ENCODE measurements at regions not wholly inside any gene's neighbourhood (a gene's known extent, or its start where the extent isn't known, plus 50 kb on each side); places are given as distances from the start of the nearest gene placed in this dataset.
"Not testable (repeated sequence)": the region's sequence is repeated elsewhere in the genome, so short reads cannot be mapped to it uniquely, and the experiment has no call there.

DNA sequence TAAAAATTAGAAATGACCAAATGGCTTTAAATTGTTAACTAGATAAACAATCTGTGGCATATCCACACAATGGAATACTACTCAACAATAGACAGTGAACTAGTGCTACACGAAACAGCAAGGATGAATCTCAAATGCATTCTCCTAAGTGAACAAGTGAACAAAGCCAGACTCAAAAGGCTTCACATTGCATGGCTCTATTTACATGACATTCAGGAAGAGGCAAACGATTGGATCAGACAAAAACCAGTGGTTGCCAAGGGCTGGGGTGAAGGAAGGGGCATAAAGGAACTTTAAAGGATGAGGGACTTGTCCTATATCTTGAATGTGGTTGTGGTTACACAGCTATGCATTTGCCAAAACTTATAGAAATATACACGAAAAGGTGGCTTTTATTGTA is 184.3 kb downstream of the RPIA start:
- POLR2A ChIA-PET = no interaction called here
- CTCF ChIA-PET = interaction anchor here (0.9 to 4.9 kb wide), 5 partner anchors 8 to 135 kb away, joined by 3 to 52 read pairs (median 3); no protein-coding TSS in a partner anchor
- no peak for TF ChIP-seq CTCF (IDR thresholded peaks at IDR 0.05; ENCODE audit: insufficient read depth, low read length, missing control alignments)
- no peak overlapping the region for H3K4me3 ChIP-seq (ENCODE audit: low read depth, low read length)
- DNase-seq (ENCODE audit: low read depth, low spot score) = no peak

DNA sequence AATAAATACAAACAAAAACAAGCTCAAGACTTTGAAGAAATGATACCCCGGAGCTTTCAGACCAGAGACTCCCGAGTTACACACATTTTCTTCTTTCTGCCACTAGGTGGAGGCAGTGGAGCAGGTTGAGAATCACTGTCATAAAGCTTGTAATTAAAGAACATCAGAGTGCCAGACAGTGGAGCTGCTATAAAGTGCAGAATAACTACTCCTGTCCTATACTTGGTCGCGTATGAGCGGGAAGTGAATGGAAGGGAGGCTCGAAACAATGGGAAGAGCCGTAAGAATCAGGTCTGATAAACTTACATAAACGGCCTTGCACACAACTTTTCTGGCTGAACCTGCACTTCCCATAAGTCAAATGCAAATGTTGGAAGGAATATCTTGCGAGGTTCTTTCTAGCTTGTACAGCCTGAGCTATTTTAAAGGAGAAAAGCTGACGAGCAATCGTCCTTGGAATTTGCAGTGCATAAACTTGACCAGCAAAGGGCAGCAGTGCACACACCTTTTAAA is 189.0 kb downstream of the RPIA start:
- TF ChIP-seq CTCF (IDR thresholded peaks at IDR 0.05; ENCODE audit: insufficient read depth, low read length, missing control alignments) = peak; percentile 72
- DNase-seq (ENCODE audit: low read depth, low spot score) = no peak
- ChIA-PET CTCF (interaction anchor here (0.6 to 3.6 kb wide), 26 partner anchors 9 to 272 kb away, joined by 3 to 40 read pairs (median 4); no protein-coding TSS in a partner anchor), POLR2A (no interaction called here)
- H3K4me3 ChIP-seq (ENCODE audit: low read depth, low read length) = no peak overlapping the region

DNA sequence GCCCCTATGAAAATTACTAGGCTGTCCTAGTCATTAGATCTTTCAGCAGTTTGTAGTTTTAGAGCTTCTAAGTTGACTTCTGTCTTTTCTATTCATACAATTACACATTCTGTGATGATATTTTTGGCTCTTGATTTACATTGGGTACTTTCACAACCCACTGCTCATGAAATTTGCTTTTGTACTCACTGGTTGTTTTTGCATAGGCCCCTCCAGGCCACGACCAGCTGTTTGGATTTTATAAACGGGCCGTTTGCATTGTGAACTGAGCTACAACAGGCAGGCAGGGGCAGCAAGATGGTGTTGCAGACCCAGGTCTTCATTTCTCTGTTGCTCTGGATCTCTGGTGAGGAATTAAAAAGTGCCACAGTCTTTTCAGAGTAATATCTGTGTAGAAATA is 193.8 kb downstream of the RPIA start:
- no peak for DNase-seq (ENCODE audit: low read depth, low spot score)
- CTCF ChIA-PET = interaction anchor here (2.5 kb wide), 1 partner anchor 10 kb away, joined by 11 read pairs; no protein-coding TSS in a partner anchor
- H3K4me3 ChIP-seq (ENCODE audit: low read depth, low read length) = no peak overlapping the region
- POLR2A ChIA-PET = no interaction called here
- no peak for TF ChIP-seq CTCF (IDR thresholded peaks at IDR 0.05; ENCODE audit: insufficient read depth, low read length, missing control alignments)

DNA sequence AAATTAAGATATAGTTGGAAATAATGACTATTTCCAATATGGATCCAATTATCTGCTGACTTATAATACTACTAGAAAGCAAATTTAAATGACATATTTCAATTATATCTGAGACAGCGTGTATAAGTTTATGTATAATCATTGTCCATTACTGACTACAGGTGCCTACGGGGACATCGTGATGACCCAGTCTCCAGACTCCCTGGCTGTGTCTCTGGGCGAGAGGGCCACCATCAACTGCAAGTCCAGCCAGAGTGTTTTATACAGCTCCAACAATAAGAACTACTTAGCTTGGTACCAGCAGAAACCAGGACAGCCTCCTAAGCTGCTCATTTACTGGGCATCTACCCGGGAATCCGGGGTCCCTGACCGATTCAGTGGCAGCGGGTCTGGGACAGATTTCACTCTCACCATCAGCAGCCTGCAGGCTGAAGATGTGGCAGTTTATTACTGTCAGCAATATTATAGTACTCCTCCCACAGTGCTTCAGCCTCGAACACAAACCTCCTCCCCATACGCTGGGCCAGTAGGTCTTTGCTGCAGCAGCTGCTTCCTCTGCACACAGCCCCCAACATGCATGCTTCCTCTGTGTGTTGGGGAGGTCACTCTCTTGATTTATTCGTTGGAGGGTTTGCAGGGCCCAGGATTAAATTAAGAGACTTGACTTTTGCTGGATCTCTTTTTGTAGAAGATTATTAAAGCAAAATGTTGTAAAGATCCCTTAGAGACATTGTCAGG is 194.4 kb downstream of the RPIA start:
- DNase-seq (ENCODE audit: low read depth, low spot score) = no peak
- ChIA-PET CTCF (no interaction called here), POLR2A (no interaction called here)
- H3K4me3 ChIP-seq (ENCODE audit: low read depth, low read length) = no peak overlapping the region
- TF ChIP-seq CTCF (IDR thresholded peaks at IDR 0.05; ENCODE audit: insufficient read depth, low read length, missing control alignments) = no peak

DNA sequence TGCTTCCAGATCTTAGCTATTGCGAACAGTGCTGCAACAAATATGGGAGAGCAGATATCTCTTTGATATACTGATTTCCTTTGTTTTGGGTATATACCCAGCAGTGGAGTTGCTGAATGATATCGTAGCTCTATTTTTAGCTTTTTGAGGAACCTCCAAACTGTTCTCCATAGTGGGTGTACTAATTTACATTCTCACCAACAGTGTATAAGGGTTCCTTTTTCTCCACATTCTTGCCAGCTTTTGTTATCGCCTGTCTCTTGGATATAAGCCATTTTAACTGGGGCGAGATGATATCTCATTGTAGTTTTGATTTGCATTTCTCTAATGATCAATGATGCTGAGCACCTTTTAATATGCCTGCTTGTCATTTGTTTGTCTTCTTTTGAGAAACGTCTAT is 196.0 kb downstream of the RPIA start:
- POLR2A ChIA-PET; H3K4me3 ChIP-seq (ENCODE audit: low read depth, low read length); CTCF ChIA-PET; DNase-seq (ENCODE audit: low read depth, low spot score): not testable (repeated sequence)

GRCh38 chr2:88892207-88892606 is 200.7 kb downstream of the RPIA start:
- H3K4me3 ChIP-seq (ENCODE audit: low read depth, low read length) = no peak overlapping the region
- TF ChIP-seq CTCF (IDR thresholded peaks at IDR 0.05; ENCODE audit: insufficient read depth, low read length, missing control alignments) = no peak
- ChIA-PET POLR2A (no interaction called here), CTCF (interaction anchor here (1.0 to 1.7 kb wide), 4 partner anchors 8 to 27 kb away, joined by 3 to 6 read pairs (median 6); no protein-coding TSS in a partner anchor)
- DNase-seq (ENCODE audit: low read depth, low spot score) = no peak

Measured in AG04449 (cell line).